ENCODE measurements at regions not wholly inside any gene's neighbourhood (a gene's known extent, or its start where the extent isn't known, plus 50 kb on each side); places are given as distances from the start of the nearest gene placed in this dataset.

GRCh38 chr1:188240772-188241406, 1412.1 kb downstream of the PLA2G4A start:
- TF ChIP-seq CTCF (IDR thresholded peaks at IDR 0.05; ENCODE audit: low read length) (no peak), EZH2 (optimal IDR thresholded peaks at IDR 0.05; ENCODE audit: low read depth, low read length) (no peak)

Data from MM.1S (cell line).